ENCODE measurements at regions not wholly inside any gene's neighbourhood (a gene's known extent, or its start where the extent isn't known, plus 50 kb on each side); places are given as distances from the start of the nearest gene placed in this dataset.
A peak's percentile ranks its signal among the peaks of the same experiment; 100 is the strongest.

- TF ChIP-seq, protein P1, sequence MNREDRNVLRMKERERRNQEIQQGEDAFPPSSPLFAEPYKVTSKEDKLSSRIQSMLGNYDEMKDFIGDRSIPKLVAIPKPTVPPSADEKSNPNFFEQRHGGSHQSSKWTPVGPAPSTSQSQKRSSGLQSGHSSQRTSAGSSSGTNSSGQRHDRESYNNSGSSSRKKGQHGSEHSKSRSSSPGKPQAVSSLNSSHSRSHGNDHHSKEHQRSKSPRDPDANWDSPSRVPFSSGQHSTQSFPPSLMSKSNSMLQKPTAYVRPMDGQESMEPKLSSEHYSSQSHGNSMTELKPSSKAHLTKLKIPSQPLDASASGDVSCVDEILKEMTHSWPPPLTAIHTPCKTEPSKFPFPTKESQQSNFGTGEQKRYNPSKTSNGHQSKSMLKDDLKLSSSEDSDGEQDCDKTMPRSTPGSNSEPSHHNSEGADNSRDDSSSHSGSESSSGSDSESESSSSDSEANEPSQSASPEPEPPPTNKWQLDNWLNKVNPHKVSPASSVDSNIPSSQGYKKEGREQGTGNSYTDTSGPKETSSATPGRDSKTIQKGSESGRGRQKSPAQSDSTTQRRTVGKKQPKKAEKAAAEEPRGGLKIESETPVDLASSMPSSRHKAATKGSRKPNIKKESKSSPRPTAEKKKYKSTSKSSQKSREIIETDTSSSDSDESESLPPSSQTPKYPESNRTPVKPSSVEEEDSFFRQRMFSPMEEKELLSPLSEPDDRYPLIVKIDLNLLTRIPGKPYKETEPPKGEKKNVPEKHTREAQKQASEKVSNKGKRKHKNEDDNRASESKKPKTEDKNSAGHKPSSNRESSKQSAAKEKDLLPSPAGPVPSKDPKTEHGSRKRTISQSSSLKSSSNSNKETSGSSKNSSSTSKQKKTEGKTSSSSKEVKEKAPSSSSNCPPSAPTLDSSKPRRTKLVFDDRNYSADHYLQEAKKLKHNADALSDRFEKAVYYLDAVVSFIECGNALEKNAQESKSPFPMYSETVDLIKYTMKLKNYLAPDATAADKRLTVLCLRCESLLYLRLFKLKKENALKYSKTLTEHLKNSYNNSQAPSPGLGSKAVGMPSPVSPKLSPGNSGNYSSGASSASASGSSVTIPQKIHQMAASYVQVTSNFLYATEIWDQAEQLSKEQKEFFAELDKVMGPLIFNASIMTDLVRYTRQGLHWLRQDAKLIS (CRISPR knock-in tag; IDR thresholded peaks at IDR 0.05; ENCODE audit: borderline replicate concordance), result no peak
- TF ChIP-seq NR2C2 (CRISPR knock-in tag; IDR thresholded peaks at IDR 0.05) (no peak), HMGA2 (CRISPR knock-in tag; IDR thresholded peaks at IDR 0.05) (no peak)
Measured at GRCh38 chr6:144377586-144378210, 92.6 kb downstream of the UTRN start (continued).

GRCh38 chr6:144378437-144378836 is 93.3 kb downstream of the UTRN start:
- H3K9me3 Mint-ChIP-seq, result peaks cover 27% of the 10 kb centered on the region
- 0 out of 2 replicates have a peak overlapping the region, but pooled peaks have one; percentile 0 for H3K27ac Mint-ChIP-seq
- peaks cover 8% of the 10 kb centered on the region for H3K4me1 Mint-ChIP-seq
- ChIA-PET POLR2A (no interaction called here), CTCF (no interaction called here)
- peaks cover 28% of the 10 kb centered on the region for H3K36me3 Mint-ChIP-seq
- DNase-seq (ENCODE audit: low spot score) (no peak), ATAC-seq (no peak)
- no peaks in the 10 kb centered on the region for H3K27me3 Mint-ChIP-seq (ENCODE audit: low read depth)
- TF ChIP-seq KAT7 (CRISPR knock-in tag; IDR thresholded peaks at IDR 0.05; ENCODE audit: borderline replicate concordance) (no peak), ERG (CRISPR knock-in tag; IDR thresholded peaks at IDR 0.05) (no peak), CREM (CRISPR knock-in tag; IDR thresholded peaks at IDR 0.05) (no peak), NFATC4 (CRISPR knock-in tag; IDR thresholded peaks at IDR 0.05) (no peak), ZNF138 (CRISPR knock-in tag; conservative IDR thresholded peaks at IDR 0.05) (no peak), MXD4 (CRISPR knock-in tag; IDR thresholded peaks at IDR 0.05; ENCODE audit: borderline replicate concordance) (no peak), TEAD1 (CRISPR knock-in tag; IDR thresholded peaks at IDR 0.05) (no peak), CREB1 (CRISPR knock-in tag; IDR thresholded peaks at IDR 0.05) (no peak), SMAD4 (CRISPR knock-in tag; IDR thresholded peaks at IDR 0.05) (no peak)
- TF ChIP-seq, protein P2, sequence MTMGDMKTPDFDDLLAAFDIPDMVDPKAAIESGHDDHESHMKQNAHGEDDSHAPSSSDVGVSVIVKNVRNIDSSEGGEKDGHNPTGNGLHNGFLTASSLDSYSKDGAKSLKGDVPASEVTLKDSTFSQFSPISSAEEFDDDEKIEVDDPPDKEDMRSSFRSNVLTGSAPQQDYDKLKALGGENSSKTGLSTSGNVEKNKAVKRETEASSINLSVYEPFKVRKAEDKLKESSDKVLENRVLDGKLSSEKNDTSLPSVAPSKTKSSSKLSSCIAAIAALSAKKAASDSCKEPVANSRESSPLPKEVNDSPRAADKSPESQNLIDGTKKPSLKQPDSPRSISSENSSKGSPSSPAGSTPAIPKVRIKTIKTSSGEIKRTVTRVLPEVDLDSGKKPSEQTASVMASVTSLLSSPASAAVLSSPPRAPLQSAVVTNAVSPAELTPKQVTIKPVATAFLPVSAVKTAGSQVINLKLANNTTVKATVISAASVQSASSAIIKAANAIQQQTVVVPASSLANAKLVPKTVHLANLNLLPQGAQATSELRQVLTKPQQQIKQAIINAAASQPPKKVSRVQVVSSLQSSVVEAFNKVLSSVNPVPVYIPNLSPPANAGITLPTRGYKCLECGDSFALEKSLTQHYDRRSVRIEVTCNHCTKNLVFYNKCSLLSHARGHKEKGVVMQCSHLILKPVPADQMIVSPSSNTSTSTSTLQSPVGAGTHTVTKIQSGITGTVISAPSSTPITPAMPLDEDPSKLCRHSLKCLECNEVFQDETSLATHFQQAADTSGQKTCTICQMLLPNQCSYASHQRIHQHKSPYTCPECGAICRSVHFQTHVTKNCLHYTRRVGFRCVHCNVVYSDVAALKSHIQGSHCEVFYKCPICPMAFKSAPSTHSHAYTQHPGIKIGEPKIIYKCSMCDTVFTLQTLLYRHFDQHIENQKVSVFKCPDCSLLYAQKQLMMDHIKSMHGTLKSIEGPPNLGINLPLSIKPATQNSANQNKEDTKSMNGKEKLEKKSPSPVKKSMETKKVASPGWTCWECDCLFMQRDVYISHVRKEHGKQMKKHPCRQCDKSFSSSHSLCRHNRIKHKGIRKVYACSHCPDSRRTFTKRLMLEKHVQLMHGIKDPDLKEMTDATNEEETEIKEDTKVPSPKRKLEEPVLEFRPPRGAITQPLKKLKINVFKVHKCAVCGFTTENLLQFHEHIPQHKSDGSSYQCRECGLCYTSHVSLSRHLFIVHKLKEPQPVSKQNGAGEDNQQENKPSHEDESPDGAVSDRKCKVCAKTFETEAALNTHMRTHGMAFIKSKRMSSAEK (CRISPR knock-in tag; IDR thresholded peaks at IDR 0.05; ENCODE audit: borderline replicate concordance), result no peak
- TF ChIP-seq, protein P3, sequence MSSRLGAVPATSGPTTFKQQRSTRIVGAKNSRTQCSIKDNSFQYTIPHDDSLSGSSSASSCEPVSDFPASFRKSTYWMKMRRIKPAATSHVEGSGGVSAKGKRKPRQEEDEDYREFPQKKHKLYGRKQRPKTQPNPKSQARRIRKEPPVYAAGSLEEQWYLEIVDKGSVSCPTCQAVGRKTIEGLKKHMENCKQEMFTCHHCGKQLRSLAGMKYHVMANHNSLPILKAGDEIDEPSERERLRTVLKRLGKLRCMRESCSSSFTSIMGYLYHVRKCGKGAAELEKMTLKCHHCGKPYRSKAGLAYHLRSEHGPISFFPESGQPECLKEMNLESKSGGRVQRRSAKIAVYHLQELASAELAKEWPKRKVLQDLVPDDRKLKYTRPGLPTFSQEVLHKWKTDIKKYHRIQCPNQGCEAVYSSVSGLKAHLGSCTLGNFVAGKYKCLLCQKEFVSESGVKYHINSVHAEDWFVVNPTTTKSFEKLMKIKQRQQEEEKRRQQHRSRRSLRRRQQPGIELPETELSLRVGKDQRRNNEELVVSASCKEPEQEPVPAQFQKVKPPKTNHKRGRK (CRISPR knock-in tag; IDR thresholded peaks at IDR 0.05; ENCODE audit: borderline replicate concordance), result no peak
- H3K4me3 Mint-ChIP-seq, result no peak overlapping the region

Measured in WTC11 (cell line).